Karpas-422 (cell line): ENCODE measurements at regions not wholly inside any gene's neighbourhood (a gene's known extent, or its start where the extent isn't known, plus 50 kb on each side); places are given as distances from the start of the nearest gene placed in this dataset.

ENCODE experiments used
- DNase-seq: peaks from one replicate; pipeline ENCODE4 v3.0.0-alpha.2; 2015
- H2AFZ ChIP-seq: fragments of 200-600 bp; sonication (generic); 2 replicates; pipeline ENCODE4 v1.6.1; 2014; ENCODE audit warnings: antibody characterized with exemption, low read length, mixed read lengths
- H3K27ac ChIP-seq: fragments of 200-600 bp; sonication (generic); 2 replicates; pipeline ENCODE4 v1.5.1; 2014; ENCODE audit warnings: mild to moderate bottlenecking, low read length, moderate library complexity
- H3K27me3 ChIP-seq: fragments of 200-600 bp; sonication (generic); 2 replicates; pipeline ENCODE4 v1.6.1; 2014; ENCODE audit warnings: low read length, mixed read lengths
- H3K36me3 ChIP-seq: fragments of 200-600 bp; sonication (generic); 2 replicates; pipeline ENCODE4 v1.6.1; 2014; ENCODE audit warnings: low read length, mixed read lengths; ENCODE audit not compliant: insufficient read depth
- H3K4me1 ChIP-seq: fragments of 200-600 bp; sonication (generic); 2 replicates; pipeline ENCODE4 v1.6.1; 2014; ENCODE audit warnings: mild to moderate bottlenecking, low read length, mixed read lengths
- H3K4me2 ChIP-seq: fragments of 200-600 bp; sonication (generic); 2 replicates; pipeline ENCODE4 v1.6.1; 2014; ENCODE audit warnings: low read length, low read depth, mild to moderate bottlenecking; ENCODE audit not compliant: poor library complexity, severe bottlenecking
- H3K4me3 ChIP-seq: fragments of 200-600 bp; sonication (generic); 2 replicates; pipeline ENCODE4 v1.5.1; 2014; ENCODE audit warnings: mild to moderate bottlenecking, antibody characterized with exemption, low read length, mixed read lengths
- H3K79me2 ChIP-seq: fragments of 200-600 bp; sonication (generic); 2 replicates; pipeline ENCODE4 v1.6.1; 2014; ENCODE audit warnings: mild to moderate bottlenecking, low read length, mixed read lengths
- H3K9ac ChIP-seq: fragments of 200-600 bp; sonication (generic); 2 replicates; pipeline ENCODE4 v1.6.0; 2014; ENCODE audit warnings: low read length
- H3K9me2 ChIP-seq: fragments of 200-600 bp; sonication (generic), shearing (Covaris generic); replicated peaks from 2 replicates; pipeline ENCODE4 v1.6.0; 2014; ENCODE audit warnings: mild to moderate bottlenecking, low read length, moderate library complexity; ENCODE audit not compliant: insufficient read depth
- H3K9me3 ChIP-seq: fragments of 300-700, 200-600 bp; sonication (generic); 2 replicates; pipeline ENCODE4 v1.6.1; 2014; ENCODE audit warnings: low read length, mixed read lengths
- H4K20me1 ChIP-seq: fragments of 200-600 bp; sonication (generic); 2 replicates; pipeline ENCODE4 v1.6.1; 2014; ENCODE audit warnings: mild to moderate bottlenecking, antibody characterized with exemption, low read length, low read depth; ENCODE audit not compliant: insufficient read depth

- no peaks in the 10 kb centered on the region for H3K9me3 ChIP-seq
- no peak overlapping the region for H3K4me2 ChIP-seq
- H3K9me2 ChIP-seq, result no peaks in the 10 kb centered on the region
- no peaks in the 10 kb centered on the region for H3K4me1 ChIP-seq
- H2AFZ ChIP-seq, result no peak overlapping the region
- no peaks in the 10 kb centered on the region for H3K79me2 ChIP-seq
- no peak for DNase-seq
- no peak overlapping the region for H3K9ac ChIP-seq
- no peak overlapping the region for H3K27ac ChIP-seq
- H3K27me3 ChIP-seq, result no peaks in the 10 kb centered on the region
- H4K20me1 ChIP-seq, result no peaks in the 10 kb centered on the region
- H3K36me3 ChIP-seq, result no peaks in the 10 kb centered on the region
- no peak overlapping the region for H3K4me3 ChIP-seq
These were observed 674.3 kb downstream of the ACTL7B start for GRCh38 chr9:108181441-108181840.

- Histone ChIP-seq H3K9me3 (no peaks in the 10 kb centered on the region), H4K20me1 (no peaks in the 10 kb centered on the region), H3K27ac (no peak overlapping the region), H3K79me2 (no peaks in the 10 kb centered on the region), H3K4me3 (no peak overlapping the region), H3K9ac (no peak overlapping the region), H3K4me1 (no peaks in the 10 kb centered on the region), H3K4me2 (no peak overlapping the region), H3K36me3 (no peaks in the 10 kb centered on the region), H2AFZ (no peak overlapping the region), H3K27me3 (no peaks in the 10 kb centered on the region), H3K9me2 (no peaks in the 10 kb centered on the region)
- no peak for DNase-seq
These were observed 675.2 kb downstream of the ACTL7B start for GRCh38 chr9:108180541-108180940.

GRCh38 chr9:108178318-108178717 is 677.5 kb downstream of the ACTL7B start:
- Histone ChIP-seq H3K4me3 (no peak overlapping the region), H3K27me3 (no peaks in the 10 kb centered on the region), H3K36me3 (no peaks in the 10 kb centered on the region), H4K20me1 (no peaks in the 10 kb centered on the region), H3K4me1 (no peaks in the 10 kb centered on the region), H3K4me2 (no peak overlapping the region), H3K9me2 (no peaks in the 10 kb centered on the region; the same call in 1 of the 2 replicates), H3K9ac (no peak overlapping the region), H3K79me2 (no peaks in the 10 kb centered on the region), H3K27ac (no peak overlapping the region), H3K9me3 (no peaks in the 10 kb centered on the region), H2AFZ (no peak overlapping the region)
- no peak for DNase-seq

GRCh38 chr9:108168236-108168850 is 678.8 kb upstream of the KLF4 start:
- no peaks in the 10 kb centered on the region for H3K9me2 ChIP-seq
- H2AFZ ChIP-seq, result no peak overlapping the region
- no peak overlapping the region for H3K9ac ChIP-seq
- H3K9me3 ChIP-seq, result no peaks in the 10 kb centered on the region
- no peaks in the 10 kb centered on the region for H3K27me3 ChIP-seq
- no peaks in the 10 kb centered on the region for H3K79me2 ChIP-seq
- H3K4me3 ChIP-seq, result no peak overlapping the region
- no peak overlapping the region for H3K4me2 ChIP-seq
- H3K27ac ChIP-seq, result no peak overlapping the region
- no peaks in the 10 kb centered on the region for H3K4me1 ChIP-seq
- H3K36me3 ChIP-seq, result no peaks in the 10 kb centered on the region
- no peaks in the 10 kb centered on the region for H4K20me1 ChIP-seq
- no peak for DNase-seq

- no peaks in the 10 kb centered on the region for H4K20me1 ChIP-seq
- H3K9me2 ChIP-seq, result no peaks in the 10 kb centered on the region
- no peaks in the 10 kb centered on the region for H3K9me3 ChIP-seq
- H3K79me2 ChIP-seq, result no peaks in the 10 kb centered on the region
- H3K36me3 ChIP-seq, result no peaks in the 10 kb centered on the region
- H2AFZ ChIP-seq, result no peak overlapping the region
- no peak overlapping the region for H3K9ac ChIP-seq
- H3K27ac ChIP-seq, result no peak overlapping the region
- no peaks in the 10 kb centered on the region for H3K27me3 ChIP-seq
- no peak for DNase-seq
- no peak overlapping the region for H3K4me3 ChIP-seq
- H3K4me2 ChIP-seq, result no peak overlapping the region
- H3K4me1 ChIP-seq, result no peaks in the 10 kb centered on the region
These were observed 677.7 kb upstream of the KLF4 start for GRCh38 chr9:108167136-108167900.

GRCh38 chr9:108166519-108166918 is 677.0 kb upstream of the KLF4 start:
- Histone ChIP-seq H3K27ac (no peak overlapping the region), H3K79me2 (no peaks in the 10 kb centered on the region), H3K9me3 (no peaks in the 10 kb centered on the region), H3K9ac (no peak overlapping the region), H3K4me1 (no peaks in the 10 kb centered on the region), H3K9me2 (no peaks in the 10 kb centered on the region), H3K4me2 (no peak overlapping the region), H3K36me3 (no peaks in the 10 kb centered on the region), H3K4me3 (no peak overlapping the region), H2AFZ (no peak overlapping the region), H3K27me3 (no peaks in the 10 kb centered on the region), H4K20me1 (no peaks in the 10 kb centered on the region)
- no peak for DNase-seq

GRCh38 chr9:108163321-108164005 is 673.9 kb upstream of the KLF4 start:
- Histone ChIP-seq H3K36me3 (no peaks in the 10 kb centered on the region), H3K27ac (no peak overlapping the region), H3K4me3 (no peak overlapping the region), H4K20me1 (no peaks in the 10 kb centered on the region), H3K4me2 (no peak overlapping the region), H2AFZ (no peak overlapping the region), H3K9me2 (no peaks in the 10 kb centered on the region), H3K9ac (no peak overlapping the region), H3K4me1 (no peaks in the 10 kb centered on the region), H3K9me3 (no peaks in the 10 kb centered on the region), H3K27me3 (no peaks in the 10 kb centered on the region), H3K79me2 (no peaks in the 10 kb centered on the region)
- DNase-seq, result no peak

- Histone ChIP-seq H3K79me2 (no peaks in the 10 kb centered on the region), H2AFZ (no peak overlapping the region), H3K4me3 (no peak overlapping the region), H3K9ac (no peak overlapping the region), H4K20me1 (no peaks in the 10 kb centered on the region), H3K4me2 (no peak overlapping the region), H3K9me3 (no peaks in the 10 kb centered on the region), H3K27me3 (no peaks in the 10 kb centered on the region), H3K36me3 (no peaks in the 10 kb centered on the region), H3K27ac (no peak overlapping the region), H3K4me1 (no peaks in the 10 kb centered on the region), H3K9me2 (no peaks in the 10 kb centered on the region)
- no peak for DNase-seq
These were observed 673.1 kb upstream of the KLF4 start for GRCh38 chr9:108162664-108163063.
